Right lobe of liver (tissue), 6 donors: ENCODE measurements at regions not wholly inside any gene's neighbourhood (a gene's known extent, or its start where the extent isn't known, plus 50 kb on each side); places are given as distances from the start of the nearest gene placed in this dataset.
A peak's percentile ranks its signal among the peaks of the same experiment; 100 is the strongest.

ENCODE experiments used
- ATAC-seq, 4 donors: fragments of 200-7000 bp; cut with Tn5 transposase; one replicate each; pipeline ENCODE4 v1.9.1; 2020; ENCODE audit warnings: mild to moderate bottlenecking in 4 of 4, moderate library complexity in 4 of 4
- DNase-seq, 3 donors: peaks; one replicate each; pipeline ENCODE4 v3.0.0-alpha.2; 2020
- H3K27ac ChIP-seq, 3 donors: fragments of 200-600 bp; one replicate each; pipeline ENCODE4 v1.8.0; 2022
- H3K27me3 ChIP-seq, 2 donors: fragments of 200-600 bp; one replicate each; pipeline ENCODE4 v1.8.0; 2022
- H3K36me3 ChIP-seq, 4 donors: fragments of 200-600 bp; sonication (generic) in 1 of 4; one replicate each; pipeline versions ENCODE4 v1.5.1 to v1.8.0; 2017 to 2022; ENCODE audit warnings: control low read depth in 1 of 4
- H3K4me1 ChIP-seq, 4 donors: fragments of 200-600 bp; sonication (generic) in 1 of 4; one replicate each; pipeline versions ENCODE4 v1.5.1 to v1.8.0; 2017 to 2022; ENCODE audit warnings: control low read depth in 1 of 4
- H3K4me3 ChIP-seq, 3 donors: fragments of 200-600 bp; one replicate each; pipeline ENCODE4 v1.8.0; 2022
- H3K9me3 ChIP-seq, 4 donors: fragments of 200-600 bp; sonication (generic) in 1 of 4; one replicate each; pipeline versions ENCODE4 v1.5.1 to v1.8.0; 2017 to 2022; ENCODE audit warnings: control low read depth in 1 of 4
- CTCF ChIP-seq, 4 donors: fragments of 200-600 bp in 3 of 4; fragments of 450-650 bp in 1 of 4; IDR thresholded peaks; one replicate each; pipeline versions ENCODE4 v1.5.1 to v1.8.0; 2016 to 2022; ENCODE audit warnings: antibody characterized with exemption in 4 of 4, mild to moderate bottlenecking in 2 of 4
- POLR2A ChIP-seq: fragments of 450-650 bp; IDR thresholded peaks from one replicate; pipeline ENCODE4 v1.6.1; 2017; ENCODE audit warnings: antibody characterized with exemption, mild to moderate bottlenecking
- WGBS: methylation state at CpG from one replicate; pipeline ENCODE4 v1.1.6; 2018; ENCODE audit warnings: low coverage, low lambda C conversion rate; ENCODE audit not compliant: insufficient coverage; ENCODE audit errors: missing lambda C conversion rate; 5-methylcytosine and 5-hydroxymethylcytosine counted together
- intact Hi-C, 2 donors: fragments of 100-400 bp; cut with DNase I; formaldehyde crosslinking; loops; one replicate each; pipeline versions ENCODE4 v1.11.2 to v1.14.1; 2022
- donor health status: DM: no; HTN: yes; CAD: no.
- donor health status: DM: no; HTN: no; CAD: no.
- donor health status: DM: no; HTN: no; CAD: no.
- donor health status: DM: no; HTN: yes; CAD: no.
- donor health status: DM: no; HTN: yes; CAD: no.

- intact Hi-C loops: no loop called here
- Histone ChIP-seq H3K27me3 (no peaks in the 10 kb centered on the region), H3K4me3 (no peak overlapping the region), H3K36me3 (no peaks in the 10 kb centered on the region), H3K27ac (no peak overlapping the region), H3K4me1 (no peaks in the 10 kb centered on the region), H3K9me3 (no peaks in the 10 kb centered on the region)
- WGBS: 50% methylated on average over 9 of the region's 9 CpGs
- ATAC-seq (no peak), DNase-seq (peak in 2 of 3 donors; percentile 22 to 23)
- no peak for TF ChIP-seq CTCF (IDR thresholded peaks at IDR 0.05)
- TF ChIP-seq POLR2A: no peak
Observed at GRCh38 chr2:241975593-241976284, 106.2 kb downstream of the RTP5 start.

GRCh38 chr2:241976296-241976695 is 106.8 kb downstream of the RTP5 start:
- H3K9me3 ChIP-seq: no peaks in the 10 kb centered on the region
- H3K36me3 ChIP-seq: no peaks in the 10 kb centered on the region
- WGBS: 94% methylated on average over 7 of the region's 12 CpGs
- no peak overlapping the region for H3K4me3 ChIP-seq
- H3K27me3 ChIP-seq: no peaks in the 10 kb centered on the region
- DNase-seq (peak in 2 of 3 donors; percentile 15 to 29), ATAC-seq (no peak)
- no peak overlapping the region for H3K27ac ChIP-seq
- TF ChIP-seq POLR2A (no peak), CTCF (IDR thresholded peaks at IDR 0.05) (no peak)
- intact Hi-C loops: no loop called here
- H3K4me1 ChIP-seq: no peaks in the 10 kb centered on the region

GRCh38 chr2:241977557-241978300 is 108.2 kb downstream of the RTP5 start:
- no peak for TF ChIP-seq POLR2A
- 86% methylated on average over 9 of the region's 14 CpGs for WGBS
- no peaks in the 10 kb centered on the region for H3K36me3 ChIP-seq
- ATAC-seq (no peak), DNase-seq (peak in 1 of 3 donors; percentile 45)
- H3K4me1 ChIP-seq: no peaks in the 10 kb centered on the region
- no peak overlapping the region for H3K27ac ChIP-seq
- no peaks in the 10 kb centered on the region for H3K27me3 ChIP-seq
- intact Hi-C loops: no loop called here
- H3K9me3 ChIP-seq: no peaks in the 10 kb centered on the region
- H3K4me3 ChIP-seq: no peak overlapping the region

- H3K9me3 ChIP-seq: no peaks in the 10 kb centered on the region
- no peaks in the 10 kb centered on the region for H3K4me1 ChIP-seq
- no peak for ATAC-seq
- WGBS: 100% methylated on average over 1 of the region's 1 CpG
- DNase-seq: no peak
- intact Hi-C loops: no loop called here
- H3K27ac ChIP-seq: no peak overlapping the region
- H3K27me3 ChIP-seq: no peaks in the 10 kb centered on the region
- no peak overlapping the region for H3K4me3 ChIP-seq
- H3K36me3 ChIP-seq: no peaks in the 10 kb centered on the region
- TF ChIP-seq POLR2A (no peak), CTCF (IDR thresholded peaks at IDR 0.05) (no peak)
Observed at GRCh38 chr2:241978670-241979069, 109.1 kb downstream of the RTP5 start.

- DNase-seq: peak in 2 of 3 donors; percentile 12 to 22
- no peak for ATAC-seq
- intact Hi-C loops: no loop called here
- Histone ChIP-seq H3K4me1 (no peaks in the 10 kb centered on the region), H3K36me3 (no peaks in the 10 kb centered on the region), H3K9me3 (no peaks in the 10 kb centered on the region), H3K27ac (no peak overlapping the region), H3K4me3 (no peak overlapping the region), H3K27me3 (no peaks in the 10 kb centered on the region)
- 72% methylated on average over 6 of the region's 6 CpGs for WGBS
- no peak for TF ChIP-seq POLR2A
Observed at GRCh38 chr2:241980193-241980592, 110.7 kb downstream of the RTP5 start.
